ENCODE measurements at regions not wholly inside any gene's neighbourhood (a gene's known extent, or its start where the extent isn't known, plus 50 kb on each side); places are given as distances from the start of the nearest gene placed in this dataset.
A peak's percentile ranks its signal among the peaks of the same experiment; 100 is the strongest.

DNA sequence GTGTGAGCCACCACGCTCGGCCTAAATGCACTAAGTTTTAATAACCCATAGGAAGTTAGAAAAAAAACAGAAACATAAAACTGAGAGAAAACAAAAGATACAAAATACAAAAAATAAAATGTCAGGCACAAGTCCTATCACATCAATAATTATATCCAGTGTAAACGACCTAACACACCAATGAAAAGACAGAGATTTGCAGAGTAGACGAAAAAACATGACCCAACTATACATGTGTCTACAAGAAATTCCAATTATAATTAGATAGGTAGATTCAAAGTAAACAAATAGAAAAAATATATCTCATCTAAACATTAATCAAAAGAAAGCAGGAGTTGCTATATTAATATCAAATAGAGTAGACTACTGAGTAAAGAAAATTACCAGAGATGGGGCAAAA is 69.4 kb upstream of the NUDT4 start:
- H3K4me1 ChIP-seq (ENCODE audit: low read depth): peaks cover 3% of the 10 kb centered on the region
- intact Hi-C loops (cut with DNase I, micrococcal nuclease): no loop called here
- DNase-seq (no peak), ATAC-seq (no peak)
- peaks cover 8% of the 10 kb centered on the region for H3K9me3 ChIP-seq
- H3K36me3 ChIP-seq (ENCODE audit: low read depth): no peaks in the 10 kb centered on the region
- TF ChIP-seq, protein P1, sequence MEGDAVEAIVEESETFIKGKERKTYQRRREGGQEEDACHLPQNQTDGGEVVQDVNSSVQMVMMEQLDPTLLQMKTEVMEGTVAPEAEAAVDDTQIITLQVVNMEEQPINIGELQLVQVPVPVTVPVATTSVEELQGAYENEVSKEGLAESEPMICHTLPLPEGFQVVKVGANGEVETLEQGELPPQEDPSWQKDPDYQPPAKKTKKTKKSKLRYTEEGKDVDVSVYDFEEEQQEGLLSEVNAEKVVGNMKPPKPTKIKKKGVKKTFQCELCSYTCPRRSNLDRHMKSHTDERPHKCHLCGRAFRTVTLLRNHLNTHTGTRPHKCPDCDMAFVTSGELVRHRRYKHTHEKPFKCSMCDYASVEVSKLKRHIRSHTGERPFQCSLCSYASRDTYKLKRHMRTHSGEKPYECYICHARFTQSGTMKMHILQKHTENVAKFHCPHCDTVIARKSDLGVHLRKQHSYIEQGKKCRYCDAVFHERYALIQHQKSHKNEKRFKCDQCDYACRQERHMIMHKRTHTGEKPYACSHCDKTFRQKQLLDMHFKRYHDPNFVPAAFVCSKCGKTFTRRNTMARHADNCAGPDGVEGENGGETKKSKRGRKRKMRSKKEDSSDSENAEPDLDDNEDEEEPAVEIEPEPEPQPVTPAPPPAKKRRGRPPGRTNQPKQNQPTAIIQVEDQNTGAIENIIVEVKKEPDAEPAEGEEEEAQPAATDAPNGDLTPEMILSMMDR (IDR thresholded peaks at IDR 0.05): no peak
- no peak overlapping the region for H3K4me3 ChIP-seq

DNA sequence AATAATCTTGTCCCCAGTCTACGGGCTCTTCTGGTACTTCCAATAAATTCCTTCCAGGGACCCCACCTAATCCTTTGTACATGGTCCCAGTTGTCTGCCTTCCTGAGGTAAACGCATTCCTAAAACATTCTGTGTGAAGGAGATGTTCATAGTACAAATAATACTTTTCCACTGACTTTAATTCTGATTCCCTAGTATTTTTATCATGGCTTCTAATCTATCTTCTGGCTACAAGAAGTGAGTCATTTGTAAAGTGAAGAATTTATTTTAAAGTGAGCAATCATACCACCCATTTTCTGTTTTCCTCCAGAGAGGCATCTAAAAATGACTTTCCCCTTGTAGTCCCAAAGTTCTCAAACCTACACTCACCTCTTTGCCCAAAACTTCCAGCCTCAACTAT is 65.9 kb upstream of the NUDT4 start:
- Histone ChIP-seq H3K9me3 (no peaks in the 10 kb centered on the region), H3K4me1 (ENCODE audit: low read depth) (peaks cover 12% of the 10 kb centered on the region), H3K4me3 (no peak overlapping the region), H3K36me3 (ENCODE audit: low read depth) (no peaks in the 10 kb centered on the region)
- intact Hi-C loops (cut with DNase I, micrococcal nuclease): no loop called here
- DNase-seq: no peak
- ATAC-seq: no peak
- TF ChIP-seq, protein P1 (IDR thresholded peaks at IDR 0.05): no peak

DNA sequence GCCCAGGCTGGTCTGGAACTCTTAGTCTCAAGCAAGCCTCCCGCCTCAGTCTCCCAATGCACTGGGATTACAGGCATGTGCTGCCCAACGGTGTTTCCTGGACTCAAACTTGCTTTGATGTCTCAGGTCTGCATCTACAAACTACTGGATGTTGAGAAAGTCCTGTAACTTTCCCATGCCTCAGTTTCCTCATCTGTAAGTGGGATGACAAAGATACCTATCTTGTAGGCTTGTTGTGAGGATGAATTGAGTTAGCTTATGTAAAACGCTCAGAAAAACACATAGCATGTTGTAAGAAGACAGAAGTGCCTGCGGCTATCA is 63.6 kb upstream of the NUDT4 start:
- DNase-seq: no peak
- Histone ChIP-seq H3K4me3 (no peak overlapping the region), H3K9me3 (no peaks in the 10 kb centered on the region), H3K4me1 (ENCODE audit: low read depth) (peaks cover 17% of the 10 kb centered on the region), H3K36me3 (ENCODE audit: low read depth) (no peaks in the 10 kb centered on the region)
- intact Hi-C loops (cut with DNase I, micrococcal nuclease): no loop called here
- no peak for ATAC-seq
- TF ChIP-seq, protein P1 (IDR thresholded peaks at IDR 0.05): no peak

DNA sequence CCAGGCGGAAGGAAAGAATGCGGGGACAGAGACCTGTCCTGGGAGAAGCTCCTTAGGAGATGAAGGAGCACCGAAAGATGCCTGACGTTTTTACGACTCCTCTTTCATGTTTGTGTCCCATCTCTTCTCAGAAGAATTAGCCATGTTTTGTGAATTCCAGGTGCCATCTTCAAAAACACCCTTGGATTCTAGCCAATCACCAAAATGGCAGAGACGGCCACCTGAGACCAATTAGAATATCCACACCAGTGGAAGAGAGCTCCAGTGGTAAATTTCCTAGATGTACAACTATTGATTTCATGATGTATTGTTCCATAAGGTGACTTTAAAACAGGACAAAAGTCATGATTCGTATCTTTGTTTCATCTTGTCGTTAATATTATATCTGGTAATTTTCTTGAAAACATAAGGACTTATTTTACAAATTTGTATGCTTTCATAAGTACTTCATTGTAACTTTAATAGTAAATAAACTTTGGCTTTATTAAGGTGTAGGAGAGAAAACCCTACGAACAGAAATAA is 62.3 kb upstream of the NUDT4 start:
- intact Hi-C loops (cut with DNase I, micrococcal nuclease): no loop called here
- DNase-seq (no peak), ATAC-seq (no peak)
- TF ChIP-seq, protein P1 (IDR thresholded peaks at IDR 0.05): no peak
- H3K36me3 ChIP-seq (ENCODE audit: low read depth): no peaks in the 10 kb centered on the region
- peaks cover 17% of the 10 kb centered on the region for H3K4me1 ChIP-seq (ENCODE audit: low read depth)
- H3K9me3 ChIP-seq: no peaks in the 10 kb centered on the region
- H3K4me3 ChIP-seq: no peak overlapping the region

DNA sequence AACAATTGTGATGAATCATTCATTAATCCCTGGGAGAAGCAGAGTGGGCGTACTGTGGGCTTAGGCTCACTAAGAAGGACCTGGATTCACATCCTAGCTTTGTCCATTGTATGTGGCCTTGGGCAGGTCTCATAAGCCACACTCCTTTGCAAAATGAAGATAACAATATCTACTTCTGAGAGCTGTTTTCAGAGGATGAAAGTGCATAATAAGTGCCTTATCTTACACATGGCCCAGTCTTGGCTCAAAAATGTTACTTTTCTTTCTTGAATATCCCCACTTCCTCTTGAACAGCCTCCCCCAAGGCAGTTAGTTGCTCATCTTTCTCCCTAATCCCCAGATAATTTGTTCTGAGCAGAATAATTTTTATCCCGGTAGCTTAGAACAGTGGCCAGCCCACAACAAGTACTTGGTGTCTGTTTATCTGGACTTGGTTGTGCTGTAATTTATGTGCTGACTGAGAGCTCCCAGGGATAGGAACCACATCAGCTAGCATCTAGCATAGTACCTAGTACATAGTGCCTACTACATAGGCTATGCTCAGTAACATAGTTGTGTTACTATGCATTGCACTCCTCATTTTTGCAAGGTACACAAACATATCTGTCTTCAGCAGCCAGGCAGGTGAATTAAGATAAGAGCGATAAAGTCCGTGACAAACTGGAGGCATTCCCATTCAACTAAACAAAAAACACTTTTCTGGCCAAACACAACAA is 61.7 kb upstream of the NUDT4 start:
- TF ChIP-seq, protein P1 (IDR thresholded peaks at IDR 0.05): no peak
- ATAC-seq: peak; percentile 9
- H3K4me3 ChIP-seq: no peak overlapping the region
- H3K36me3 ChIP-seq (ENCODE audit: low read depth): no peaks in the 10 kb centered on the region
- no peaks in the 10 kb centered on the region for H3K9me3 ChIP-seq
- intact Hi-C loops (cut with DNase I, micrococcal nuclease): no loop called here
- H3K4me1 ChIP-seq (ENCODE audit: low read depth): peaks cover 17% of the 10 kb centered on the region
- DNase-seq: no peak

DNA sequence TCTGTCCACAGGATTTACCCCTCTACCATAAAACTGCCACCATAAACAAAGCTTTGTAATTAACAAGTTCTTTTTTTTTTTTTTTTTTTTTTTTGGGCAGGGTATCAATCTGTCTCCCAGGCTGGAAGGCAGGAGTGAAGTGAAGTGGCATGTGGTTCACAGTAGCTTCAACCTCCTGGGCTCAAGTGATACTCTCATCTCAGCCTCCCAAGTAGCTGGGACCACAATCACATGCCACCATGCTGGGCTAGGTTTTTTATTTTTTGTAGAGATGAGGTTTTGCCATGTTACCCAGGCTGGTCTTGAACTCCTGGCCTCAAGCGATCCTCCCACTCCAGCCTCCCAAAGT is 61.1 kb upstream of the NUDT4 start:
- H3K4me3 ChIP-seq: no peak overlapping the region
- ATAC-seq: no peak
- intact Hi-C loops (cut with DNase I, micrococcal nuclease): no loop called here
- H3K4me1 ChIP-seq (ENCODE audit: low read depth): peaks cover 15% of the 10 kb centered on the region
- TF ChIP-seq, protein P1 (IDR thresholded peaks at IDR 0.05): no peak
- no peaks in the 10 kb centered on the region for H3K9me3 ChIP-seq
- DNase-seq: no peak
- no peaks in the 10 kb centered on the region for H3K36me3 ChIP-seq (ENCODE audit: low read depth)

Measured in mucosa of descending colon (tissue), 3 donors.